K562 (cell line): ENCODE measurements at regions not wholly inside any gene's neighbourhood (a gene's known extent, or its start where the extent isn't known, plus 50 kb on each side); places are given as distances from the start of the nearest gene placed in this dataset.

Experiments
- ADNP ChIP-seq: fragments of 200-800 bp; sonication (Bioruptor generic); IDR thresholded peaks from 2 replicates; pipeline ENCODE4 v1.6.1; 2016; ENCODE audit warnings: missing genetic modification characterization, missing compliant biosample characterization
- BHLHE40 ChIP-seq: IDR thresholded peaks from 2 replicates; pipeline ENCODE4 v1.6.1; 2011; ENCODE audit warnings: low read length, improper control_type of control experiment
- CREM ChIP-seq: IDR thresholded peaks from 2 replicates; pipeline ENCODE4 v1.6.1; 2014; ENCODE audit warnings: antibody characterized with exemption, low read depth
- GABPB2 ChIP-seq: fragments of 250-450 bp; sonication (Bioruptor Pico); conservative IDR thresholded peaks from 2 replicates; pipeline ENCODE4 v1.5.1; 2021; ENCODE audit warnings: mild to moderate bottlenecking
- HIVEP1 ChIP-seq: fragments of 250-450 bp; sonication (Bioruptor Pico); IDR thresholded peaks from 2 replicates; pipeline ENCODE4 v1.4.0; 2020; ENCODE audit warnings: mild to moderate bottlenecking
- HOXB6 ChIP-seq: fragments of 250-450 bp; sonication (Bioruptor Pico); IDR thresholded peaks from 2 replicates; pipeline ENCODE4 v1.5.1; 2022; ENCODE audit warnings: mild to moderate bottlenecking, borderline replicate concordance
- KDM1A ChIP-seq, 2 experiments: fragments of 450-650 bp; IDR thresholded peaks; 2 replicates each; pipeline ENCODE4 v1.6.1; 2016; ENCODE audit warnings: mild to moderate bottlenecking in 2 of 2
- KLF6 ChIP-seq: fragments of 250-450 bp; sonication (Bioruptor Pico); IDR thresholded peaks from 2 replicates; pipeline ENCODE4 v1.4.0; 2020; ENCODE audit warnings: mild to moderate bottlenecking, moderate library complexity, borderline replicate concordance
- NEUROD1 ChIP-seq: fragments of 150-350 bp; IDR thresholded peaks from 2 replicates; pipeline ENCODE4 v1.6.1; 2014; ENCODE audit warnings: borderline replicate concordance, low read length, low read depth; ENCODE audit not compliant: partially characterized antibody
- NFYB ChIP-seq: IDR thresholded peaks from 2 replicates; pipeline ENCODE4 v1.6.1; 2011; ENCODE audit warnings: mild to moderate bottlenecking, moderate library complexity; ENCODE audit not compliant: insufficient read length; ENCODE audit errors: extremely low read depth
- PKNOX1 ChIP-seq: fragments of 450-650 bp; IDR thresholded peaks from 2 replicates; pipeline ENCODE4 v1.6.1; 2016
- SOX6 ChIP-seq: fragments of 450-650 bp; IDR thresholded peaks from 2 replicates; pipeline ENCODE4 v1.6.1; 2014; ENCODE audit warnings: mild to moderate bottlenecking
- SRF ChIP-seq, 2 experiments: fragments of 250-450, 450-650 bp in 1 of 2; sonication (Bioruptor Pico) in 1 of 2; sonication (generic) in 1 of 2; formaldehyde crosslinking; IDR thresholded peaks; 2 replicates each; pipeline versions ENCODE4 v1.5.0 to v1.5.1; 2020 to 2022; ENCODE audit warnings: mild to moderate bottlenecking in 1 of 2, missing genetic modification reagents in 1 of 2
- ZNF384 ChIP-seq: IDR thresholded peaks from 2 replicates; pipeline ENCODE4 v1.6.1; 2012; ENCODE audit warnings: low read depth, low read length, improper control_type of control experiment
- TF ChIP-seq, protein P1 (sequence below): fragments of 450-650 bp; IDR thresholded peaks from 2 replicates; pipeline ENCODE4 v1.6.1; 2016; ENCODE audit warnings: low read depth
- TF ChIP-seq, protein P2 (sequence below): sonication (generic); formaldehyde crosslinking; IDR thresholded peaks from 2 replicates; pipeline ENCODE4 v1.8.0; 2022; ENCODE audit warnings: mild to moderate bottlenecking, missing genetic modification reagents, borderline replicate concordance

- TF ChIP-seq, protein P1, sequence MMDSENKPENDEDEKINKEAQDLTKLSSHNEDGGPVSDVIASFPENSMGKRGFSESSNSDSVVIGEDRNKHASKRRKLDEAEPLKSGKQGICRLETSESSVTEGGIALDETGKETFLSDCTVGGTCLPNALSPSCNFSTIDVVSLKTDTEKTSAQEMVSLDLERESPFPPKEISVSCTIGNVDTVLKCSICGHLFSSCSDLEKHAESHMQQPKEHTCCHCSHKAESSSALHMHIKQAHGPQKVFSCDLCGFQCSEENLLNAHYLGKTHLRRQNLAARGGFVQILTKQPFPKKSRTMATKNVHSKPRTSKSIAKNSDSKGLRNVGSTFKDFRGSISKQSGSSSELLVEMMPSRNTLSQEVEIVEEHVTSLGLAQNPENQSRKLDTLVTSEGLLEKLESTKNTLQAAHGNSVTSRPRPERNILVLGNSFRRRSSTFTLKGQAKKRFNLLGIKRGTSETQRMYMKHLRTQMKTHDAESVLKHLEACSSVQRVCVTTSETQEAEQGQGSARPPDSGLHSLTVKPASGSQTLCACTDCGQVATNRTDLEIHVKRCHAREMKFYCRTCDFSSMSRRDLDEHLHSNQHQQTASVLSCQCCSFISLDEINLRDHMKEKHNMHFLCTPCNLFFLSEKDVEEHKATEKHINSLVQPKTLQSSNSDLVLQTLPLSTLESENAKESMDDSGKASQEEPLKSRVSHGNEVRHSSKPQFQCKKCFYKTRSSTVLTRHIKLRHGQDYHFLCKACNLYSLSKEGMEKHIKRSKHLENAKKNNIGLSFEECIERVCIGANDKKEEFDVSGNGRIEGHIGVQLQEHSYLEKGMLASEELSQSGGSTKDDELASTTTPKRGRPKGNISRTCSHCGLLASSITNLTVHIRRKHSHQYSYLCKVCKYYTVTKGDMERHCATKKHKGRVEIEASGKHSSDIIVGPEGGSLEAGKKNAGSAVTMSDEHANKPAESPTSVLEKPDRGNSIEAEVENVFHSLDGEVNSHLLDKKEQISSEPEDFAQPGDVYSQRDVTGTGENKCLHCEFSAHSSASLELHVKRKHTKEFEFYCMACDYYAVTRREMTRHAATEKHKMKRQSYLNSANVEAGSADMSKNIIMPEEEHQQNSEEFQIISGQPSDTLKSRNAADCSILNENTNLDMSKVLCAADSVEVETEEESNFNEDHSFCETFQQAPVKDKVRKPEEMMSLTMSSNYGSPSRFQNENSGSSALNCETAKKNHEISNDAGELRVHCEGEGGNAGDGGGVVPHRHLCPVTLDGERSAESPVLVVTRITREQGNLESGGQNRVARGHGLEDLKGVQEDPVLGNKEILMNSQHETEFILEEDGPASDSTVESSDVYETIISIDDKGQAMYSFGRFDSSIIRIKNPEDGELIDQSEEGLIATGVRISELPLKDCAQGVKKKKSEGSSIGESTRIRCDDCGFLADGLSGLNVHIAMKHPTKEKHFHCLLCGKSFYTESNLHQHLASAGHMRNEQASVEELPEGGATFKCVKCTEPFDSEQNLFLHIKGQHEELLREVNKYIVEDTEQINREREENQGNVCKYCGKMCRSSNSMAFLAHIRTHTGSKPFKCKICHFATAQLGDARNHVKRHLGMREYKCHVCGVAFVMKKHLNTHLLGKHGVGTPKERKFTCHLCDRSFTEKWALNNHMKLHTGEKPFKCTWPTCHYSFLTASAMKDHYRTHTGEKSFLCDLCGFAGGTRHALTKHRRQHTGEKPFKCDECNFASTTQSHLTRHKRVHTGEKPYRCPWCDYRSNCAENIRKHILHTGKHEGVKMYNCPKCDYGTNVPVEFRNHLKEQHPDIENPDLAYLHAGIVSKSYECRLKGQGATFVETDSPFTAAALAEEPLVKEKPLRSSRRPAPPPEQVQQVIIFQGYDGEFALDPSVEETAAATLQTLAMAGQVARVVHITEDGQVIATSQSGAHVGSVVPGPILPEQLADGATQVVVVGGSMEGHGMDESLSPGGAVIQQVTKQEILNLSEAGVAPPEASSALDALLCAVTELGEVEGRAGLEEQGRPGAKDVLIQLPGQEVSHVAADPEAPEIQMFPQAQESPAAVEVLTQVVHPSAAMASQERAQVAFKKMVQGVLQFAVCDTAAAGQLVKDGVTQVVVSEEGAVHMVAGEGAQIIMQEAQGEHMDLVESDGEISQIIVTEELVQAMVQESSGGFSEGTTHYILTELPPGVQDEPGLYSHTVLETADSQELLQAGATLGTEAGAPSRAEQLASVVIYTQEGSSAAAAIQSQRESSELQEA, result no peak
- TF ChIP-seq SOX6 (no peak), SRF (CRISPR knock-in tag; IDR thresholded peaks at IDR 0.05) (peak in 1 of 2 experiments; percentile 48; a peak in 1 of 4 replicates), KLF6 (CRISPR knock-in tag) (no peak), HIVEP1 (CRISPR knock-in tag) (no peak), BHLHE40 (no peak), KDM1A (IDR thresholded peaks at IDR 0.05) (peak in 1 of 2 experiments; percentile 57; a peak in 2 of 4 replicates), GABPB2 (CRISPR knock-in tag) (no peak), ZNF384 (0 out of 2 replicates have a peak, but pooled peaks have one; percentile 30), CREM (no peak), NEUROD1 (no peak), HOXB6 (CRISPR knock-in tag) (no peak), PKNOX1 (no peak), NFYB (no peak), ADNP (tag) (no peak)
- TF ChIP-seq, protein P2, sequence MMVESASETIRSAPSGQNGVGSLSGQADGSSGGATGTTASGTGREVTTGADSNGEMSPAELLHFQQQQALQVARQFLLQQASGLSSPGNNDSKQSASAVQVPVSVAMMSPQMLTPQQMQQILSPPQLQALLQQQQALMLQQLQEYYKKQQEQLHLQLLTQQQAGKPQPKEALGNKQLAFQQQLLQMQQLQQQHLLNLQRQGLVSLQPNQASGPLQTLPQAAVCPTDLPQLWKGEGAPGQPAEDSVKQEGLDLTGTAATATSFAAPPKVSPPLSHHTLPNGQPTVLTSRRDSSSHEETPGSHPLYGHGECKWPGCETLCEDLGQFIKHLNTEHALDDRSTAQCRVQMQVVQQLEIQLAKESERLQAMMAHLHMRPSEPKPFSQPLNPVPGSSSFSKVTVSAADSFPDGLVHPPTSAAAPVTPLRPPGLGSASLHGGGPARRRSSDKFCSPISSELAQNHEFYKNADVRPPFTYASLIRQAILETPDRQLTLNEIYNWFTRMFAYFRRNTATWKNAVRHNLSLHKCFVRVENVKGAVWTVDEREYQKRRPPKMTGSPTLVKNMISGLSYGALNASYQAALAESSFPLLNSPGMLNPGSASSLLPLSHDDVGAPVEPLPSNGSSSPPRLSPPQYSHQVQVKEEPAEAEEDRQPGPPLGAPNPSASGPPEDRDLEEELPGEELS (CRISPR knock-in tag), result no peak
These were observed 246.8 kb downstream of the SKIDA1 start (continued) for GRCh38 chr10:21278491-21279216.
